ENCODE measurements at regions not wholly inside any gene's neighbourhood (a gene's known extent, or its start where the extent isn't known, plus 50 kb on each side); places are given as distances from the start of the nearest gene placed in this dataset.
"Not testable (repeated sequence)": the region's sequence is repeated elsewhere in the genome, so short reads cannot be mapped to it uniquely, and the experiment has no call there.

- no peak for DNase-seq
These were observed 225.0 kb upstream of the RUNX1 start for GRCh38 chr21:35274090-35274489.

- no peak for DNase-seq
These were observed 224.2 kb upstream of the RUNX1 start for GRCh38 chr21:35273333-35273732.

GRCh38 chr21:35271344-35272118 lies 222.4 kb upstream of the RUNX1 start:
- not testable (repeated sequence) for DNase-seq

- no peak for DNase-seq
These were observed 219.7 kb upstream of the RUNX1 start for GRCh38 chr21:35268817-35269216.

GRCh38 chr21:35268261-35268660 lies 219.2 kb upstream of the RUNX1 start:
- DNase-seq = no peak

- DNase-seq = no peak
These were observed 217.4 kb upstream of the RUNX1 start for GRCh38 chr21:35266546-35266945.

- DNase-seq = no peak
These were observed 216.2 kb upstream of the RUNX1 start for GRCh38 chr21:35265170-35265877.

GRCh38 chr21:35259457-35259856 lies 210.4 kb upstream of the RUNX1 start:
- DNase-seq = no peak

GRCh38 chr21:35258521-35258920 lies 209.4 kb upstream of the RUNX1 start:
- no peak for DNase-seq

GRCh38 chr21:35257413-35257812 lies 208.3 kb upstream of the RUNX1 start:
- DNase-seq = no peak

- no peak for DNase-seq
These were observed 207.4 kb upstream of the RUNX1 start for GRCh38 chr21:35256468-35256988.

GRCh38 chr21:35254765-35255138 lies 205.7 kb upstream of the RUNX1 start:
- DNase-seq = no peak

- DNase-seq = no peak
These were observed 205.1 kb upstream of the RUNX1 start for GRCh38 chr21:35254006-35254764.

- DNase-seq = no peak
These were observed 203.7 kb upstream of the RUNX1 start for GRCh38 chr21:35252831-35253230.

- DNase-seq = no peak
These were observed 200.5 kb upstream of the RUNX1 start for GRCh38 chr21:35249636-35250035.

- no peak for DNase-seq
These were observed 196.8 kb upstream of the RUNX1 start for GRCh38 chr21:35245879-35246278.

- DNase-seq = no peak
These were observed 195.4 kb upstream of the RUNX1 start for GRCh38 chr21:35244514-35244913.

- no peak for DNase-seq
These were observed 194.1 kb upstream of the RUNX1 start for GRCh38 chr21:35243171-35243570.

- peak in 1 of 2 experiments; percentile 9 for DNase-seq
These were observed 190.7 kb upstream of the RUNX1 start for GRCh38 chr21:35239811-35240219.

- DNase-seq = no peak
These were observed 189.0 kb upstream of the RUNX1 start for GRCh38 chr21:35238119-35238518.

GRCh38 chr21:35237287-35237686 lies 188.2 kb upstream of the RUNX1 start:
- no peak for DNase-seq

GRCh38 chr21:35236090-35236489 lies 187.0 kb upstream of the RUNX1 start:
- DNase-seq = no peak

GRCh38 chr21:35234725-35235124 lies 185.6 kb upstream of the RUNX1 start:
- no peak for DNase-seq

- no peak for DNase-seq
These were observed 184.7 kb upstream of the RUNX1 start for GRCh38 chr21:35233756-35234155.

Data from NCI-H446 (cell line).